BE2C (cell line): ENCODE measurements at regions not wholly inside any gene's neighbourhood (a gene's known extent, or its start where the extent isn't known, plus 50 kb on each side); places are given as distances from the start of the nearest gene placed in this dataset.
"Not testable (repeated sequence)": the region's sequence is repeated elsewhere in the genome, so short reads cannot be mapped to it uniquely, and the experiment has no call there.

ENCODE experiments used
- DNase-seq: peaks from one replicate; pipeline ENCODE4 v3.0.0-alpha.2; 2020
- H3K27me3 ChIP-seq: fragments of 250-450 bp; sonication (Bioruptor Pico); 2 replicates; pipeline ENCODE4 v1.5.1; 2020; ENCODE audit warnings: mild to moderate bottlenecking
- H3K36me3 ChIP-seq: fragments of 250-450 bp; sonication (Bioruptor Pico); 2 replicates; pipeline ENCODE4 v1.5.1; 2020; ENCODE audit warnings: mild to moderate bottlenecking
- H3K4me1 ChIP-seq: fragments of 250-450 bp; sonication (Bioruptor Pico); 2 replicates; pipeline ENCODE4 v1.5.1; 2020
- H3K4me3 ChIP-seq: 2 replicates; pipeline ENCODE4 v1.5.1; 2011; ENCODE audit warnings: low read depth, low read length
- H3K9me3 ChIP-seq: fragments of 250-450 bp; sonication (Bioruptor Pico); 2 replicates; pipeline ENCODE4 v1.5.1; 2020
- TF ChIP-seq, protein P1 (sequence below): IDR thresholded peaks from 2 replicates; pipeline ENCODE4 v1.5.1; 2012; ENCODE audit warnings: mild to moderate bottlenecking, low read depth, low read length

DNA sequence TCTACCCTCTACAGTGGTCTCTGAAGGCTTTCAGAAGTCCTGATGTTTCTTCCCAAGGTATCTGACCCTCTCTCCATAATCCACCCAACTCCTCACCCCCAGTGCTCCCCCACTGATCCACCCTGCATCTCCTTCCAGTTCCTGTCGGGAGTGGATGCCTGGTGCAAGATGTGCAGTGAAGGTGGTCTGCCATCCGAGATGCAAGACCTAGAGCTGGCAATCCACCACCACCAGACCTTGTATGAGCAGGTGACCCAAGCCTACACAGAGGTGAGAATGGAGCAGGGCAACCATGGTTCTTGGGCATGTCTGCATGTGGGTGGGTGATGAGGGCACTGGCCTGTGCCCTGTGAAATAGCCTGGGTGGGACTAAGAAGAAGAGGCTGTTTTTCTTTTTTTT is 337.8 kb upstream of the ROPN1 start:
- H3K4me3 ChIP-seq, result no peak overlapping the region
- no peaks in the 10 kb centered on the region for H3K27me3 ChIP-seq
- TF ChIP-seq, protein P1, sequence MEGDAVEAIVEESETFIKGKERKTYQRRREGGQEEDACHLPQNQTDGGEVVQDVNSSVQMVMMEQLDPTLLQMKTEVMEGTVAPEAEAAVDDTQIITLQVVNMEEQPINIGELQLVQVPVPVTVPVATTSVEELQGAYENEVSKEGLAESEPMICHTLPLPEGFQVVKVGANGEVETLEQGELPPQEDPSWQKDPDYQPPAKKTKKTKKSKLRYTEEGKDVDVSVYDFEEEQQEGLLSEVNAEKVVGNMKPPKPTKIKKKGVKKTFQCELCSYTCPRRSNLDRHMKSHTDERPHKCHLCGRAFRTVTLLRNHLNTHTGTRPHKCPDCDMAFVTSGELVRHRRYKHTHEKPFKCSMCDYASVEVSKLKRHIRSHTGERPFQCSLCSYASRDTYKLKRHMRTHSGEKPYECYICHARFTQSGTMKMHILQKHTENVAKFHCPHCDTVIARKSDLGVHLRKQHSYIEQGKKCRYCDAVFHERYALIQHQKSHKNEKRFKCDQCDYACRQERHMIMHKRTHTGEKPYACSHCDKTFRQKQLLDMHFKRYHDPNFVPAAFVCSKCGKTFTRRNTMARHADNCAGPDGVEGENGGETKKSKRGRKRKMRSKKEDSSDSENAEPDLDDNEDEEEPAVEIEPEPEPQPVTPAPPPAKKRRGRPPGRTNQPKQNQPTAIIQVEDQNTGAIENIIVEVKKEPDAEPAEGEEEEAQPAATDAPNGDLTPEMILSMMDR, result no peak
- H3K4me1 ChIP-seq, result peaks cover 14% of the 10 kb centered on the region
- H3K36me3 ChIP-seq, result peaks cover 22% of the 10 kb centered on the region
- no peak for DNase-seq
- no peaks in the 10 kb centered on the region for H3K9me3 ChIP-seq

DNA sequence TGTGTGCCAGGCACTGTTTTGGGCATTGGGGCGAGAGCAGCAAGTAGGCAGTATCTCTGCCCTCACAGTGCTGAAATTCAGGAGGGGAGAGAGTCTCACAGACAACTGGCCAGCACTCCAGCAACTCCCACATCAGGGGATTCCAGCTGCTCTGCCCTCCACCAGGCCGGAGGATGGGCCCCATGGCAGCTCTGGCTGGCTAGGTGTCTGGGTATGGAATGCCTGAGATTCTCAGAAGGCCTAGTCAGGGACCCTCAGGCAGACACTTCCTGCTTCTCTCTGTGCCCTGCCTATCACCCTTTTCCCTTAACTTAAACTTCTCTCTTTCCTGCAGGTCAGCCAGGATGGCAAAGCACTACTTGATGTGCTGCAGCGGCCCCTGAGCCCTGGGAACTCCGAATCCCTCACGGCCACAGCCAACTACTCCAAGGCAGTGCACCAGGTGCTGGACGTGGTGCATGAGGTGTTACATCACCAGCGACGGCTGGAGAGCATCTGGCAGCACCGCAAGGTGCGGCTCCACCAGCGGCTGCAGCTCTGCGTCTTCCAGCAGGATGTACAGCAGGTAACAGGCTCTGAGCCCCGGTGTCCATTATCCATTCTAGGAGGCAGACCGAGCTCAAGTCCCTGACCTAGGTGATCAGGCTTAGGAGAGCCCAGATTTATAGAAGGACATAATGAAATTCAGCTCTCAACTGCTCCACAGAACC is 342.2 kb upstream of the ROPN1 start:
- H3K4me3 ChIP-seq, result no peak overlapping the region
- no peaks in the 10 kb centered on the region for H3K4me1 ChIP-seq
- H3K36me3 ChIP-seq, result peaks cover 23% of the 10 kb centered on the region
- H3K9me3 ChIP-seq, result no peaks in the 10 kb centered on the region
- no peaks in the 10 kb centered on the region for H3K27me3 ChIP-seq
- TF ChIP-seq, protein P1, result no peak
- no peak for DNase-seq

DNA sequence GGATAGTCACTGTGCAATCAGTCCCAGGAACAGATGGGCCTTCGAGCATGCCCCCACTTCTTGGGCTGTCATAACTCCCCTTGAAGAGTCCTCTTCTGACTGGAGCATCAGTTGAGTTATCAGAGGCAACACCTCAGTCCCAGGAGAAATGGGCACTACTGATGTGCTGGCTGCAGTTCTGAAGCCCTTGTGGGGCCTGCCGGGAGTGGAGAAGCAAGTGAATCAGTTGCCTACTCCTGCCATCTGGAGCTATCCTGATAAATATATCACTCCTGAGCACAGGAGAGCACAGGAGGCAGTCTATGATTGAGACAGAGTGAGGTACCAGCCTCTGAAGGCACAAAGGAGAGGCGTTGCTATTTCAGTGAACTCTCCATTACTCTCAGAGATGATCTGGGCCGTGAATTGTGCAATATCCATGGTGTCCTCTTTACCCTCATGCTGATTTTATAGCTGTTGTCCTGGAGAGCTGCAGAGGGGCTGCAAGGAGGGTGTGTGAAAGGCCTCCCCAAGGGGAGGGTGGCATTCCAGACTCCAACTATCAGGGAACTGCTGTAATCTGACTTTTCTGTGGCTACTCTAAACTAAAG is 344.2 kb upstream of the ROPN1 start:
- TF ChIP-seq, protein P1, result no peak
- Histone ChIP-seq H3K27me3 (no peaks in the 10 kb centered on the region), H3K4me1 (no peaks in the 10 kb centered on the region), H3K4me3 (no peak overlapping the region), H3K9me3 (no peaks in the 10 kb centered on the region), H3K36me3 (peaks cover 20% of the 10 kb centered on the region)
- no peak for DNase-seq

DNA sequence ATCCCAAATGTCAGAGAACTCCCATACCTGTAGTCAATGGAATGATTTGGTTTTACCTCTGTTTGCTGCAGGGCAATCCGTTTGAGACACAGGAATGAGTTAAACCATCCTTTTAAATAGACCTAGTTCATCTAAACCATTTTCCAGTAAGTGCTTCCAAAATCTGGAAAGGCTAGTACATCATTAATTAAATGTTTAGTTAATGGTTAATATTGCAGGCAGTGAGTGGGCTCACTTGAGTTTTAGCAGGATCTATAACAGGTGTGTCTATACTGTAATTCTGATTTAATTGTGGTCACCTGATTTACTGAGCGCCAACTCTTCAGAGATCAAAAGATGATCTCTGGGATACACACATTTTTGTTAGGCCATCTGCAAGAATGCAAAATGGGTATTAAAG is 353.9 kb upstream of the ROPN1 start:
- TF ChIP-seq, protein P1, result no peak
- no peak overlapping the region for H3K4me3 ChIP-seq
- H3K36me3 ChIP-seq, result peaks cover 13% of the 10 kb centered on the region
- H3K27me3 ChIP-seq, result no peaks in the 10 kb centered on the region
- H3K4me1 ChIP-seq, result no peaks in the 10 kb centered on the region; the same call in 1 of the 2 replicates
- DNase-seq, result no peak
- no peaks in the 10 kb centered on the region for H3K9me3 ChIP-seq

DNA sequence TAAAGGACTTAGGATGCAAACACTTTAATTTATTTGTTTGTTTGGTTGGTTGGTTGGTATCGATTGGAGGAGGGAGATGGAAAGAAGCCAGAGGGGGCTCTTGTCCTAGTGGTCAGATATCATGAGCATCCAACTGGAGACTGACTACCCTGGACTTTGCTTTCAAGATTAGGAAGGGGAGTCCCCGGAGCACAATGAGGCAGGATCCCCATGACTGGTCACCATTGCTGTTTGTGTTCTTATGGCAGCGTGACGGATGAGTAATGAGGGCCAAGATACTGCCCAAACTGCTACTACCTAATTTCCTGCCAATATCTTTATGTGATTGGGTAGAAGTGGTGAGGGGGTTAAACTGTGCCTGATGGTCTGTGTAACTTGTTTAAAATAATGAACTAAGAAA is 354.6 kb upstream of the ROPN1 start:
- no peaks in the 10 kb centered on the region; the same call in 1 of the 2 replicates for H3K4me1 ChIP-seq
- TF ChIP-seq, protein P1, result no peak
- no peaks in the 10 kb centered on the region for H3K27me3 ChIP-seq
- no peak overlapping the region for H3K4me3 ChIP-seq
- peaks cover 13% of the 10 kb centered on the region for H3K36me3 ChIP-seq
- DNase-seq, result no peak
- H3K9me3 ChIP-seq, result no peaks in the 10 kb centered on the region

DNA sequence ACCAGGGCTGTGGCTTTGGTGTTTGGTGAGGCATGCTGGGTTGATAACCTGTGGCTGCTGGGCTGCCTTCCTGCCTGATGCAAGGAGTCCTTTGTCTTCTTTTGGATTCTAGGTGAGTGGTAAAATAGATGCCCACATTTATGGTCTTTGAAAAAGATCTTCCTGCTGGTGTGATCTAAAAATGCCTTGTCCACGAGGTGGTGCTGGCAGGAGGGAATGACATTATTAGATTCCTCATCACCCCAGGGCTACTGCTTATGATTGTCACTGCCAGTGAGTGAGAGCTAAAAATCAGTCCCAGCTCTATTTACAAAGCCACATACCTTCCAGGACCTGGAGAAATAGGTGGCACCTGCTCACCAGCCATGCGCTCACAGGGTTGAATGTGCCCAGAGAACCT is 355.5 kb upstream of the ROPN1 start:
- H3K4me1 ChIP-seq, result peaks cover 4% of the 10 kb centered on the region
- no peaks in the 10 kb centered on the region for H3K27me3 ChIP-seq
- no peak for DNase-seq
- TF ChIP-seq, protein P1, result peak; percentile 49
- no peaks in the 10 kb centered on the region for H3K9me3 ChIP-seq
- H3K36me3 ChIP-seq, result peaks cover 10% of the 10 kb centered on the region
- no peak overlapping the region for H3K4me3 ChIP-seq

DNA sequence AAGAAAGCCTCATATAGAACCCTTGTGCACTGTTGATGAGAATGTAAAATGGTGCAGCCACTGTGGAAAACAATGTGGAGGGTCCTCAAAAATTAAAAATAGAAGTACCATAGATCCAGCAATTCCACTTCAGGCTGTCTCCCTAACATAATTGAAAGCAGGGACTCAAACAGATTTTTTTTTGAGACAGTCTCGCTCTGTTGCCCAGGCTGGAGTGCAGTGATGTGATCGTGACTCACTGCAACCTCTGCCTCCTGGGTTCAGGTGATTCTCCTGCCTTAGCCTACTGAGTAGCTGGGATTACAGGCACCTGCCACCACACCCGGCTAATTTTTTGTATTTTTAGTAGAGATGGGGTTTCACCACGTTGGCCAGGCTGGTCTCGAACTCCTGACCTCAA is 356.6 kb upstream of the ROPN1 start:
- H3K9me3 ChIP-seq, H3K36me3 ChIP-seq, DNase-seq, H3K27me3 ChIP-seq, H3K4me3 ChIP-seq, H3K4me1 ChIP-seq: not testable (repeated sequence)
